ENCODE measurements at regions not wholly inside any gene's neighbourhood (a gene's known extent, or its start where the extent isn't known, plus 50 kb on each side); places are given as distances from the start of the nearest gene placed in this dataset.

- no peak for TF ChIP-seq CTCF (IDR thresholded peaks at IDR 0.05)
- no peak for TF ChIP-seq POLR2A (IDR thresholded peaks at IDR 0.05)
- no peak for TF ChIP-seq POLR2AphosphoS5 (IDR thresholded peaks at IDR 0.05)
- TF ChIP-seq EP300 (IDR thresholded peaks at IDR 0.05), result no peak
These were observed 154.1 kb upstream of the PELI2 start for GRCh38 chr14:55964091-55964490.
